ENCODE measurements at regions not wholly inside any gene's neighbourhood (a gene's known extent, or its start where the extent isn't known, plus 50 kb on each side); places are given as distances from the start of the nearest gene placed in this dataset.

GRCh38 chr5:54707841-54708240 is 190.3 kb downstream of the SNX18 start:
- no peak for DNase-seq

GRCh38 chr5:54705994-54706653 is 188.6 kb downstream of the SNX18 start:
- DNase-seq = no peak

GRCh38 chr5:54704825-54705224 is 187.3 kb downstream of the SNX18 start:
- DNase-seq = no peak

GRCh38 chr5:54704333-54704732 is 186.8 kb downstream of the SNX18 start:
- DNase-seq = no peak

GRCh38 chr5:54703565-54704255 is 186.2 kb downstream of the SNX18 start:
- no peak for DNase-seq

GRCh38 chr5:54703133-54703532 is 185.6 kb downstream of the SNX18 start:
- peak; percentile 76 for DNase-seq

- no peak for DNase-seq
Observed at GRCh38 chr5:54702470-54702869, 184.9 kb downstream of the SNX18 start.

- DNase-seq = no peak
Observed at GRCh38 chr5:54700986-54701578, 183.5 kb downstream of the SNX18 start.

- DNase-seq = peak; percentile 71
Observed at GRCh38 chr5:54696931-54697330, 179.4 kb downstream of the SNX18 start.

- no peak for DNase-seq
Observed at GRCh38 chr5:54696346-54696745, 178.8 kb downstream of the SNX18 start.

- DNase-seq = no peak
Observed at GRCh38 chr5:54695198-54695966, 177.8 kb downstream of the SNX18 start.

- no peak for DNase-seq
Observed at GRCh38 chr5:54693936-54694657, 176.5 kb downstream of the SNX18 start.

GRCh38 chr5:54692631-54693030 is 175.1 kb downstream of the SNX18 start:
- DNase-seq = no peak

GRCh38 chr5:54691656-54692055 is 174.1 kb downstream of the SNX18 start:
- DNase-seq = no peak

GRCh38 chr5:54689411-54690251 is 172.1 kb downstream of the SNX18 start:
- DNase-seq = no peak

- DNase-seq = no peak
Observed at GRCh38 chr5:54680998-54681397, 163.4 kb downstream of the SNX18 start.

GRCh38 chr5:54679686-54680085 is 162.1 kb downstream of the SNX18 start:
- no peak for DNase-seq

- no peak for DNase-seq
Observed at GRCh38 chr5:54678737-54679136, 161.2 kb downstream of the SNX18 start.

GRCh38 chr5:54676481-54677340 is 159.2 kb downstream of the SNX18 start:
- no peak for DNase-seq

- no peak for DNase-seq
Observed at GRCh38 chr5:54673523-54674225, 156.1 kb downstream of the SNX18 start.

Measured in hindlimb muscle (tissue), 1 donor.